GM18507 (cell line): ENCODE measurements at regions not wholly inside any gene's neighbourhood (a gene's known extent, or its start where the extent isn't known, plus 50 kb on each side); places are given as distances from the start of the nearest gene placed in this dataset.
"Not testable (repeated sequence)": the region's sequence is repeated elsewhere in the genome, so short reads cannot be mapped to it uniquely, and the experiment has no call there.

Experiments used
- DNase-seq: peaks from one replicate; pipeline ENCODE4 v3.0.0; 2011; ENCODE audit warnings: low read depth; ENCODE audit not compliant: insufficient read length; ENCODE audit errors: extremely low spot score
- FAIRE-seq: peaks from 2 replicates; lab custom pipeline; 2011; peaks lifted over from hg19 to GRCh38; lab: Jason Lieb, UNC

DNA sequence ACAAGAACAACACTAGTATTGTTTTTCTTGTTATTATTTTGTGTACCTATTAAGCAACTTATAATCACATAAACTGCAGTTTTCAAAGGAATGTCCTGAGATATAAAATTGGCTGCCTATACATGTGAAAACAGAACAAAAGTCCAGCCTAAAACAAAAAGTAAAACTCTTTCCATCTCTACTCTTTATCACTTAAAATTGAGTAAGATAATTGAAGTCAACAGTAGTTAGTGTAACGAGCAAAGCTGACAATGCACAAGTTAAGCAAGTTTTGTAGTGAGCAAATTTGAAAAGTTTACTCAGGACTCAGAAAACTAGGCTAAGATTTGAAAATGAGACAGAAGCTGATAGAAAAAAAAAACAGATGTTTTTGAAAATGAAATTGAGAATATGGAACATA is 941.4 kb upstream of the MAN1A1 start:
- no peak for FAIRE-seq

GRCh38 chr6:120282005-120282404 is 932.4 kb upstream of the MAN1A1 start:
- FAIRE-seq = no peak
- no peak for DNase-seq

More for the DNA sequence above, 941.4 kb upstream of the MAN1A1 start:
- no peak for DNase-seq

DNA sequence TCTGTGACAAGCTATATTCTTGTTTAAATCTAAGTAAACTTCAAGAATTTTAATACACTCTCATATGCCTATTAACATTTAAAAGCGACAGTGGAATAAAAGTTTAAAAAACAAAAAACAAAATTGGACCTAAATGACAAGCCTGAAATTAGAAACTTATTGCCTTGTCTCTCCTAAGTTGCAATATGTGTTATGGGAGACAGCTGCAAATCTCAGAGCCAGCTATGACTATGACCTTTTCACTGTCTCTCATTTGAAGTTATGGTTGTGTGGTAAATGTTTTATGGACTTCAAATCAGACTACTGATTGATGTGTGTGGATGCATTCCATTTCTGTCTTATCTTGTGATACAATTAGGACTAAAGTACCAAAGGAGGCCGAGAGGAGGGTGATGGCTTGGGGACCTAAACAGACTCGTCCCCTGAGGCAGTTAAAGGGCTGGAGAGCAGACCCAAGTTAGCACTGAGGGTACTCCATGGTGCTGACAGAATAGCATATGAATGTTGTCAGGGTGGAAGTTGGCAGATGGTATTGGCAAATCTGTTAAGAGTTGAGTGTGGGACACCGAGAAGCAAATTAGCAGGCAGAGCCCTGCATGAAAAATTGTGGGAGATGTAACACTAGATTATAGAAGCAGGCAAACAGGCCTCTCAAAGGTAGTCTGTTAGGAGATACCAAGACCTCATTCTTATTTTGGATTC is 930.1 kb upstream of the MAN1A1 start:
- DNase-seq (no peak), FAIRE-seq (no peak)

- FAIRE-seq (no peak), DNase-seq (no peak)
Measured at GRCh38 chr6:120278689-120279396, 929.3 kb upstream of the MAN1A1 start.

- no peak for DNase-seq
- peak; percentile 59 for FAIRE-seq
Measured at GRCh38 chr6:120274547-120274946, 925.0 kb upstream of the MAN1A1 start.

DNA sequence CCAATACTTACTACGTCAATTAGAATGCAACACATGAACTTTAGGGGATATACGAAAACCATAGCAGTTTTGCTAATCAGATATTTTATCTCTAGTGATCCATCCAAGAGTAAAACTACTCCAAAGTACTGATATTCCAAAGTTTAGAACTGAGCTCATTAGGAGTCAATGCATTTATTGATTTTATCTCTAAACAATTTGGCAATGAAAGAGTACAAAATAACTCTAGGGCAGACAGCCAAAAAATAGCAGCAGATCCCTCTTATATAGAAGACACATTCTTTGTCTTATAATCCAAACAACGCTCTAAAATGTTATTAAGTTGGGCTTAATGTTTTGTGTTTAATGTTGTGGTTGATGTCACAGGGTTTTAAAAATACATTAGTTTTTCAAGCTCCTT is 923.9 kb upstream of the MAN1A1 start:
- DNase-seq = no peak
- no peak for FAIRE-seq

DNA sequence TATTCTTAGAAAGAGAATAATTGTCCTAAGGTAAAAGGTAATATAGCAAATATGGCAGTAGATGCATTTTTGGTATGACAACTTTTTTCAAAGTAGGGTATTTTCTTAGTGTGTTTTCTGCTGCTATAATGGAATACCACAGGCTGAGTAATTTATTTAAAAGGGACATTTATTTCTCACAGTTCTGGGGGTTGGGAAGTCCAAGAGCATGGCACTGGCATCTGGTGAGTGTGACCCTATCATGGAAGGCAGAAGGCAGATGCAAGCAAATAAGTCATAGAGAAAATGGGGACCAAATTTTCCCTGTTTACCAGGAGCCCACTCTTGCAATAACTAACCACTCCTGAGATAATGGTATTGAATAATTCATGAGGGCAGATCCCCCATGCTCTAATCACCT is 922.5 kb upstream of the MAN1A1 start:
- DNase-seq (no peak), FAIRE-seq (no peak)

- FAIRE-seq, DNase-seq: not testable (repeated sequence)
Measured at GRCh38 chr6:120268256-120268655, 918.7 kb upstream of the MAN1A1 start.

GRCh38 chr6:120262354-120262753 is 912.8 kb upstream of the MAN1A1 start:
- DNase-seq (no peak), FAIRE-seq (no peak)

DNA sequence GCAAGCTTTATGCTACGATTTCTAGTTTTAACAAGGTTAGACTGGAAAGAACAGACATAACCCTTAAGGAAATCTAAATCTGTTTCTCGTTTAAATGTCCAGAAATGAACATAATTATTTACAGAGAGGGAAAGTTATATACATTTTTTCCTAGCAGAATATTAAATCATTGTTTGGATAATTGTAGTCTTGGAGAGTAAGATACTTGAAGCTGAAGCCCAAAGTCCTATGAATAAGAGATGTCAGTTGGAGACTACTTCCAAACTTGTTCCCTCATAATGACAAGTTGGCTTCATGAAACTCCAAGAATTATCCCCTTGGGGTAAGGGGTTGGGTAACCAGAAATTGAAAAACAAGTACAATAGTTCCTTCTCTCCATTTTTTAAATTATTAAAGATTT is 911.1 kb upstream of the MAN1A1 start:
- no peak for FAIRE-seq
- no peak for DNase-seq

DNA sequence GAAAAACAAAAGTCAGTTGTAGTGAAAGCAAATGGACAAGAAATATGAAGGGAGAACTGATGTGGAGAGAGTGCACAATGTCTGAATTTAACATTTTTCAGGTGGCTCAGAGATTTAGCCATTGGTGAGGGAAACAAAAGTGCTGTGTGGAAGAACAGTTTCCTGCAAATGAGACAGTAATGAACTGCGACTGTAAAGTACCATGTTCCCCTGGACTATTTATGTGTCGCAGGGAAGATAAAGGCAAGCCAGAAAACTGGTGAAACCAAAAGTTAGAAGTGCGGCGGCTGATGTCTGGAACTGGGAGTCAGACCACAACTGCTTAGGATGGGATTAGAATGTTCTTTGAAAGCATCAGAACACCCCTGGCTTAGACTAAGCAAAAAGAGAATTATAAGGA is 905.1 kb upstream of the MAN1A1 start:
- FAIRE-seq = no peak

DNA sequence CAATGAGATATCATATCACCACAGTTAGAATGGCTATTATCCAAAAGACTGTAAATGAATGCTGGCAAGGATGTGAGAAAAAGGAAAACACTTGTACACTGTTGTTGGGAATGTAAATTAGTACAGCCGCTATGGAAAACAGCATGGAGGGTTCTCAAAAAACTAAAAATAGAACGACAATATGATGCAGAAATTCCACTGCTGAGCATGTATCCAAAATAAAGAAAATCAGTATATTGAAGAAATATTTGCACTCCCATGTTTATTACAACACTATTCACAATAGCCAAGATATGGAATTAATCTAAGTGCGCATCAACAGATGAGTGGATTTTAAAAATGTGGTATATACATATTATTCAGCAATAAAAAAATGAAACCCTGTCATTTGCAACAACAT is 898.9 kb upstream of the MAN1A1 start:
- DNase-seq (no peak), FAIRE-seq (no peak)

More for the DNA sequence above, 905.1 kb upstream of the MAN1A1 start:
- DNase-seq = no peak

- FAIRE-seq (no peak), DNase-seq (no peak)
Measured at GRCh38 chr6:120237221-120237620, 887.7 kb upstream of the MAN1A1 start.

DNA sequence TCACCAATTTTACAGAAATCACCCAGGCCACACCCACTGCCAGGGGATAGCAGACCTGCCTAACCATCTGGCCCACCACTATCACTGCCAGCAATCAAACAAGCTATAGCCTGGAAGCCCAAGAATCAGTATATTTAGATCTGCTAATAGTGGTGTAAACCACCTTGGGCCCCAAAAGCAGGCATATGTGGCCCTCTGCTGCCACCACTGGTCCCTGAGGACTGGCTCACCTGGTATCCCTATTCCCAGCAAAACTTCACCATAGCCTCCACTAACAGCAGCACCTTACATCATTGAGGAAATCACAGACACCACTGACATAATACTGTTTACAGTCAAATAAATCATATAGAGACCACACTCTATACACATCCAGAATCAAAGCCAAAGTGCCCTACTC is 880.4 kb upstream of the MAN1A1 start:
- DNase-seq (no peak), FAIRE-seq (no peak)

DNA sequence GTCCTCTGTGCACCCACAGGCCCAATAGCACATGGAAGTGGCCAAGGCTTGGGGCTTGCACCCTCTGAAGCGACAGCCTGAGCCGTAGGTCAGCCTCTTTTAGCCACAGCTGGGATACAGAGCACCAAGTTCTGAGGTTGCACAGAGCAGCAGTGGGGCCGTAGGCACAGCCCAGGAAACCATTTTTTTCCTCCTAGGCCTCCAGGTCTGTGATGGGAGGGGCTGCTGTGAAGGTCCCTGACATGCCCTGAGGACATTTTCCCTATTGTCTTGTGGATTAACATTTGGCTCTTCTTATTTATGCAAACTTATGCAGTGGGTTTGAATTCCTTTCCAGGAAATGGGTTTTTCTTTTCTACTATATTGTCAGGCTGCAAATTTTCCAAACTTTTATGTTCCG is 878.7 kb upstream of the MAN1A1 start:
- DNase-seq (no peak), FAIRE-seq (no peak)

- no peak for DNase-seq
- FAIRE-seq = no peak
Measured at GRCh38 chr6:120219339-120219738, 869.8 kb upstream of the MAN1A1 start.

DNA sequence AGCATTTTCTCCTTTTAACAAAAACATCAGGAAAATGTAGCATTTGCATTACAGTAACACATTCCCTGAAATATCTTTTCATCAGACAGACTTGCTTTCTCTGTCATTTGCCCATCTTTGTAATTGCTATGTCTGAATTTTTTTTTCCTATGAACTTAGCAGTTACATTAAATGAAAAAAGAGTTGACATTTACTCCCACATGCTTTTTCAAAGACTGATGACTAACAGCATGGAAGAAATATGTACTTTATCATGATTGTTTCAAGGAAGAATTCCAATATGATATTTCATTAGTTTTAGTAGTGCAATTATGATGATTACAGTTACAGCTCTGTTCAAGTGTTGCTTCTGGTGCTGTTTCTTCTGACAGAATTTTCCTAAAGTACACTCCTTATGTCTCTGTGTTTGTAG is 864.5 kb upstream of the MAN1A1 start:
- FAIRE-seq = no peak

DNA sequence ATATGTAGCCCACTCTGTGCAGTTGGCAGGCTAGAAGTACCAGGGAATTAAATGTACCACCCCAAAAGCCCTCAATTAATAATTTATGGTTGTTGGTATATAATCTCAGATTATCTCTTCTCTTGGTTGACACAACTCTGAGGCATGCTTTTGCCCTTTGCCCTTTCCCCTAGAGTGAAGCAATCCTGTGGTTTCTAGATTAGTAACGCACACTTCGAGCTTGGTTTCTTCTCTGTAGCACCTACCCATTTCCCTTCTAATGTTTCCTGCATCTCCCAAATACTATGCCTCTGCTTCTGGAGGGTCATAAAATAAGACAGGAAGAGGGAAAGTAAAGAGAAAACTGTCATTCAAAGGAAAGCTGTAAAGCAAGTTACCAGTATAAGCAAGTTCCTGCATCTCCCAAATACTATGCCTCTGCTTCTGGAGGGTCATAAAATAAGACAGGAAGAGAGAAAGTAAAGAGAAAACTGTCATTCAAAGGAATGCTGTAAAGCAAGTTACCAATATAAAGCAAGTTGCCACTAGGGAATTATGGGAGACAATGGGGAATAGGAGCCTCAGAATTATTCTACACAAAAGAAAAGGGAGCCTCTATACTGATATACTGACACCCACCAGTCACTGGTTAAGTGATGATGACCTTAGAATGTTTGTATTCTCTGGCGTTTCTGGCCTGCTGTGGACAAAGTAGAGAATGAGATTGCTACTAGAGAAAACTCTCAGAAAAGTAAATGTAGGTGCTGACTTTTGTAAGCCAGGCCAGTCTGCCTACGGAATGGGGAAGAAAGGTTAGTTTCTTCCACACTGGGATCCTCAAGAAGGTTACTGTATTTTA is 862.6 kb upstream of the MAN1A1 start:
- no peak for FAIRE-seq
- no peak for DNase-seq

More for the DNA sequence above, 864.5 kb upstream of the MAN1A1 start:
- no peak for DNase-seq

- no peak for FAIRE-seq
Measured at GRCh38 chr6:120202878-120203277, 853.3 kb upstream of the MAN1A1 start.

DNA sequence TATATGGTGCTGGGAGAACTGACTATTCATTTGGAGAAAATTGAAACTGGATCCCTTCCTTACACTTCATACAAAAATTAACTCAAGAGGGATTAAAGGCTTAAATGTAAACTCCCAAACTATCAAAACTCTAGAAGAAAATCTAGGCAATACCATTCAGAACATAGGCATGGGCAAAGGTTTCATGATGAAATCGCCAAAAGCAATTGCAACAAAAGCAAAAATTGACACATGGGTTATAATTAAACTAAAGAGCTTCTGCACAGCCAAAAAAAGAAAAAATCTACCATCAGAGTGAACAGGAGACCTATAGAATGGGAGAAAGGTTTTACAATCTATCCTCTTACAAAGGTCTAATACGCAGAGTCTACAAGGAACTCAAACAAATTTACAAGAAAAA is 851.3 kb upstream of the MAN1A1 start:
- no peak for DNase-seq

More at GRCh38 chr6:120202878-120203277, 853.3 kb upstream of the MAN1A1 start:
- DNase-seq = no peak

More for the DNA sequence above, 851.3 kb upstream of the MAN1A1 start:
- no peak for FAIRE-seq
